ENCODE measurements at regions not wholly inside any gene's neighbourhood (a gene's known extent, or its start where the extent isn't known, plus 50 kb on each side); places are given as distances from the start of the nearest gene placed in this dataset.

DNA sequence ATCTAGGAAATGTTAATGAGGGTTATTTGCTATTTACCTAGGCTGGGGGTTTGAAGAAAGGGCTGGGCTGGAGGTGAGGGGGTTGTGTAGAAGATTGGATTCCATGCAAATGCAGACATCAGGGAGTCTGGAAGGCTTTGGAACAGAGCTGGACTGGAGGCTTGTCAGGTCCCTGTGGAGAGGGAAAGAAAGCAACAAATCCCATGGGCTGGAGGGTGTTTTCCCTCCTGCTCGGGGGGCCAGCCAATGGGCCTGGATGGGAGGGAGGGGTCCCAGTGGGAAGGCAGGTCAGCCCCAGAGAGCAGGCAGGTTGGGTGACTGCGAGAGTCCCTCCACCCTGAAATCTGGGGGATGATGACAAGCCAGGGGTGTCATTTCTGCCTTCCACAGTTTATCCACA, 431.8 kb downstream of the RPS24 start:
- TF ChIP-seq, protein P1, sequence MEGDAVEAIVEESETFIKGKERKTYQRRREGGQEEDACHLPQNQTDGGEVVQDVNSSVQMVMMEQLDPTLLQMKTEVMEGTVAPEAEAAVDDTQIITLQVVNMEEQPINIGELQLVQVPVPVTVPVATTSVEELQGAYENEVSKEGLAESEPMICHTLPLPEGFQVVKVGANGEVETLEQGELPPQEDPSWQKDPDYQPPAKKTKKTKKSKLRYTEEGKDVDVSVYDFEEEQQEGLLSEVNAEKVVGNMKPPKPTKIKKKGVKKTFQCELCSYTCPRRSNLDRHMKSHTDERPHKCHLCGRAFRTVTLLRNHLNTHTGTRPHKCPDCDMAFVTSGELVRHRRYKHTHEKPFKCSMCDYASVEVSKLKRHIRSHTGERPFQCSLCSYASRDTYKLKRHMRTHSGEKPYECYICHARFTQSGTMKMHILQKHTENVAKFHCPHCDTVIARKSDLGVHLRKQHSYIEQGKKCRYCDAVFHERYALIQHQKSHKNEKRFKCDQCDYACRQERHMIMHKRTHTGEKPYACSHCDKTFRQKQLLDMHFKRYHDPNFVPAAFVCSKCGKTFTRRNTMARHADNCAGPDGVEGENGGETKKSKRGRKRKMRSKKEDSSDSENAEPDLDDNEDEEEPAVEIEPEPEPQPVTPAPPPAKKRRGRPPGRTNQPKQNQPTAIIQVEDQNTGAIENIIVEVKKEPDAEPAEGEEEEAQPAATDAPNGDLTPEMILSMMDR (conservative IDR thresholded peaks at IDR 0.05 in 1 of 2, IDR thresholded peaks at IDR 0.05 in 1 of 2; ENCODE audit: low read depth in 1 of 2, low read length in 2 of 2) = no peak
- TF ChIP-seq EZH2 (IDR thresholded peaks at IDR 0.05; ENCODE audit: low read length, missing control alignments) = no peak
